ENCODE measurements at regions not wholly inside any gene's neighbourhood (a gene's known extent, or its start where the extent isn't known, plus 50 kb on each side); places are given as distances from the start of the nearest gene placed in this dataset.
A peak's percentile ranks its signal among the peaks of the same experiment; 100 is the strongest.

DNA sequence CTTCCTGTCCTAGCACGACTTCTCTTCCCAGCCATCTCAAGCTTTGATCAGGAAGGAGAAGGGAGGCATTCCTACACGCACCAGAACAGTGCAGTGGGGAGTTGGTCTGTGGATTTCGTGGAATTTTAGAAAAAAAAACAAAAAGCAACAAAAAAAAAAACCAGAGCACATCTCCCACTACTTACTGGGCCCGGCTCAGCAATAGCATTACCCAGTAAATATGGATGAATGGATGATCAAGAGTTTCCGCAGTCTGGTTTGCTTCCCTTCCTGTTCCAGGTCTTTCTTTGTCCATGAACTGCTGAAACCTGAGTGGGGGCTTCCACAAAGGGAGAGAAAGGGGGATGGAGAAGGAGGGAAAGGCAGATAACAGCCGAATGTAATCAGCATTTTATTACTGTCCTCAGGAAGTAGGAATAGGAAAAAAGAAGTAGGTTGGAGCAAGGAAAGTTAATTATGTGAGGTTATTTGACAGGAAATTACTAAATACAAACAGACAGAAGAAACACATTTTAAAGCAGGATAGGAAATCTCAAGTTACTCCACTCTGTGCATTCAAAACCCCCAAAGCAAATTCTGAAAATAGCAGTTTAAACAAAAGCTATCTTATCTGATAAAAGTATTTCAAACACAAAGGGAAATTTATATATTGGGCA is 349.0 kb downstream of the PRL start:
- no peaks in the 10 kb centered on the region for H3K27me3 Mint-ChIP-seq (ENCODE audit: low read depth, unreplicated experiment)

DNA sequence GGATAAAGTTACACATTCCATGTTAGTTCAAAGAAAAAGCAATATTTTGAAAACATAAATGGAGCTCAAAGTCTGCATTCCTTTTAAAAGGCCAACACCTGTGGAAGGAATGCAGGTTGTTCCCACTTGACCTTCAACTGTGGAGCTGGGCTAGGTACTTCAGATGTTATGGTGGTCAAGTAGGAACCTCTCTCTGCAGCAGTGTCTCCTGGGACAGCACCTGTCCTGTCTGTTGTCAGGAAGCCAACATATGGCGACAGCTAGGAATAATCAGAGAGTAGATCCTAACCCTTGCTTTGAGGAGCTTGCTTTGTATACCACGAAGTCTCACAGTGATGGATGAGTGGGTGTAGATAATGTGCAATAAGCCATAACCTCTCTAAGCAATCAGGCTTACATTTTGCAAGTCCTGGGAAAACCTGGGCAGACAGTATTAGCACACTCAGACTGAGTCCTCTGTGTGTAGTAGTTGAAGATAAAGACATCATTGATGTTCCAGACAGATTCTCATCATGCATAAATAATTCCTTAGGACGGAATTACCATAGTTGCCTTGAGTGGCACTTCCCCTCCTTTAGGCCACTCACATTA is 347.5 kb downstream of the PRL start:
- no peaks in the 10 kb centered on the region for H3K27me3 ChIP-seq (ENCODE audit: insufficient read depth, low read length)
- no peak for FAIRE-seq
- H2AFZ ChIP-seq (ENCODE audit: low read depth, low read length): no peak overlapping the region
- H3K4me1 ChIP-seq (ENCODE audit: insufficient read depth, low read length): peaks cover 48% of the 10 kb centered on the region
- H3K4me3 Mint-ChIP-seq (ENCODE audit: unreplicated experiment): no peak overlapping the region
- H3K9me3 ChIP-seq (ENCODE audit: insufficient read depth, low read depth, low read length): no peaks in the 10 kb centered on the region
- DNase-seq (ENCODE audit: low read depth): peak; percentile 84
- H3K4me1 Mint-ChIP-seq (ENCODE audit: low read depth, unreplicated experiment): peaks cover 64% of the 10 kb centered on the region
- H3K27ac ChIP-seq (ENCODE audit: low read depth, low read length): no peak overlapping the region
- no peaks in the 10 kb centered on the region for H3K79me2 ChIP-seq (ENCODE audit: insufficient read depth, low read length)
- peaks cover 3% of the 10 kb centered on the region for H3K36me3 Mint-ChIP-seq (ENCODE audit: low read depth, unreplicated experiment)
- TF ChIP-seq, protein P1, sequence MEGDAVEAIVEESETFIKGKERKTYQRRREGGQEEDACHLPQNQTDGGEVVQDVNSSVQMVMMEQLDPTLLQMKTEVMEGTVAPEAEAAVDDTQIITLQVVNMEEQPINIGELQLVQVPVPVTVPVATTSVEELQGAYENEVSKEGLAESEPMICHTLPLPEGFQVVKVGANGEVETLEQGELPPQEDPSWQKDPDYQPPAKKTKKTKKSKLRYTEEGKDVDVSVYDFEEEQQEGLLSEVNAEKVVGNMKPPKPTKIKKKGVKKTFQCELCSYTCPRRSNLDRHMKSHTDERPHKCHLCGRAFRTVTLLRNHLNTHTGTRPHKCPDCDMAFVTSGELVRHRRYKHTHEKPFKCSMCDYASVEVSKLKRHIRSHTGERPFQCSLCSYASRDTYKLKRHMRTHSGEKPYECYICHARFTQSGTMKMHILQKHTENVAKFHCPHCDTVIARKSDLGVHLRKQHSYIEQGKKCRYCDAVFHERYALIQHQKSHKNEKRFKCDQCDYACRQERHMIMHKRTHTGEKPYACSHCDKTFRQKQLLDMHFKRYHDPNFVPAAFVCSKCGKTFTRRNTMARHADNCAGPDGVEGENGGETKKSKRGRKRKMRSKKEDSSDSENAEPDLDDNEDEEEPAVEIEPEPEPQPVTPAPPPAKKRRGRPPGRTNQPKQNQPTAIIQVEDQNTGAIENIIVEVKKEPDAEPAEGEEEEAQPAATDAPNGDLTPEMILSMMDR (IDR thresholded peaks at IDR 0.05; ENCODE audit: insufficient read depth, low read depth, low read length): no peak
- no peak for TF ChIP-seq EZH2 (IDR thresholded peaks at IDR 0.05; ENCODE audit: insufficient read depth, low read length)
- no peaks in the 10 kb centered on the region for H3K9me3 Mint-ChIP-seq (ENCODE audit: unreplicated experiment)
- H3K4me3 ChIP-seq (ENCODE audit: insufficient read depth, low read depth, low read length): no peak overlapping the region
- H3K9ac ChIP-seq (ENCODE audit: low read length): no peak overlapping the region
- H3K36me3 ChIP-seq (ENCODE audit: insufficient read depth, low read length): no peaks in the 10 kb centered on the region
- H4K20me1 ChIP-seq (ENCODE audit: insufficient read depth, low read length): no peaks in the 10 kb centered on the region
- peak overlapping the region; percentile 83 for H3K27ac Mint-ChIP-seq (ENCODE audit: unreplicated experiment)
- no peaks in the 10 kb centered on the region for H3K27me3 Mint-ChIP-seq (ENCODE audit: low read depth, unreplicated experiment)
- peak overlapping the region; percentile 2 for H3K4me2 ChIP-seq (ENCODE audit: low read length)

More for the DNA sequence above, 349.0 kb downstream of the PRL start:
- Mint-ChIP-seq H3K4me1 (ENCODE audit: low read depth, unreplicated experiment) (peaks cover 64% of the 10 kb centered on the region), H3K36me3 (ENCODE audit: low read depth, unreplicated experiment) (peaks cover 3% of the 10 kb centered on the region), H3K9me3 (ENCODE audit: unreplicated experiment) (no peaks in the 10 kb centered on the region), H3K27ac (ENCODE audit: unreplicated experiment) (peak overlapping the region; percentile 100), H3K4me3 (ENCODE audit: unreplicated experiment) (peak overlapping the region; percentile 51)
- Histone ChIP-seq H3K79me2 (ENCODE audit: insufficient read depth, low read length) (no peaks in the 10 kb centered on the region), H3K9ac (ENCODE audit: low read length) (peak overlapping the region; percentile 66), H2AFZ (ENCODE audit: low read depth, low read length) (no peak overlapping the region), H3K4me1 (ENCODE audit: insufficient read depth, low read length) (peaks cover 43% of the 10 kb centered on the region), H3K9me3 (ENCODE audit: insufficient read depth, low read depth, low read length) (no peaks in the 10 kb centered on the region), H3K36me3 (ENCODE audit: insufficient read depth, low read length) (no peaks in the 10 kb centered on the region), H4K20me1 (ENCODE audit: insufficient read depth, low read length) (no peaks in the 10 kb centered on the region), H3K4me2 (ENCODE audit: low read length) (peak overlapping the region; percentile 59), H3K4me3 (ENCODE audit: insufficient read depth, low read depth, low read length) (no peak overlapping the region), H3K27me3 (ENCODE audit: insufficient read depth, low read length) (no peaks in the 10 kb centered on the region), H3K27ac (ENCODE audit: low read depth, low read length) (peak overlapping the region; percentile 76)
- FAIRE-seq (no peak), DNase-seq (ENCODE audit: low read depth) (peak; percentile 67)
- TF ChIP-seq, protein P1 (IDR thresholded peaks at IDR 0.05; ENCODE audit: insufficient read depth, low read depth, low read length): no peak
- no peak for TF ChIP-seq EZH2 (IDR thresholded peaks at IDR 0.05; ENCODE audit: insufficient read depth, low read length)

DNA sequence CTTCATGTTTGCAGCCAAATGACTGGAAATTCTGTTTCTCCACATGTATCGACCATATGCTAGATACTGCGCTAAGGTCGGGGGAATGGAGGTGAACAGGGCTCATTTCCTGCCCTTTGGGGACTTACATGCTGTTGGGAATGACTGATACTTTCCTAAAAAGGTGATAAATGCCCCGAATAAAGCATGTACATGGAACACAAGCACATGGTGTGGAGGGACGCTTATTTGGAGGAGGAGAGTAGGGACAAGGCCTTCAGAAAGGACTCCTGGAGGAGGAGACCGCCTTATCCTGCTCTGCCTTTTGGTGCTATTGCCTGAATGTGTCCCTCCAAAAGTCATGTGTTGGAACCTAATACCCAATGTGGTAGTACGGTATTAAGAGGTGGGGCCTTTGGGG is 344.5 kb downstream of the PRL start:
- peaks cover 3% of the 10 kb centered on the region for H3K36me3 Mint-ChIP-seq (ENCODE audit: low read depth, unreplicated experiment)
- H3K27me3 Mint-ChIP-seq (ENCODE audit: low read depth, unreplicated experiment): no peaks in the 10 kb centered on the region
- no peak overlapping the region for H3K9ac ChIP-seq (ENCODE audit: low read length)
- no peak overlapping the region for H3K4me2 ChIP-seq (ENCODE audit: low read length)
- peaks cover 60% of the 10 kb centered on the region for H3K4me1 Mint-ChIP-seq (ENCODE audit: low read depth, unreplicated experiment)
- H3K4me3 ChIP-seq (ENCODE audit: insufficient read depth, low read depth, low read length): no peak overlapping the region
- H3K4me1 ChIP-seq (ENCODE audit: insufficient read depth, low read length): peaks cover 41% of the 10 kb centered on the region
- no peak overlapping the region for H3K27ac Mint-ChIP-seq (ENCODE audit: unreplicated experiment)
- no peaks in the 10 kb centered on the region for H3K9me3 Mint-ChIP-seq (ENCODE audit: unreplicated experiment)
- no peak for DNase-seq (ENCODE audit: low read depth)
- no peak overlapping the region for H3K27ac ChIP-seq (ENCODE audit: low read depth, low read length)
- no peaks in the 10 kb centered on the region for H3K27me3 ChIP-seq (ENCODE audit: insufficient read depth, low read length)
- TF ChIP-seq, protein P1 (IDR thresholded peaks at IDR 0.05; ENCODE audit: insufficient read depth, low read depth, low read length): no peak
- no peaks in the 10 kb centered on the region for H3K9me3 ChIP-seq (ENCODE audit: insufficient read depth, low read depth, low read length)
- no peak for FAIRE-seq
- H3K4me3 Mint-ChIP-seq (ENCODE audit: unreplicated experiment): no peak overlapping the region
- H3K36me3 ChIP-seq (ENCODE audit: insufficient read depth, low read length): no peaks in the 10 kb centered on the region
- H4K20me1 ChIP-seq (ENCODE audit: insufficient read depth, low read length): no peaks in the 10 kb centered on the region
- H2AFZ ChIP-seq (ENCODE audit: low read depth, low read length): no peak overlapping the region
- H3K79me2 ChIP-seq (ENCODE audit: insufficient read depth, low read length): no peaks in the 10 kb centered on the region
